H9 (cell line): ENCODE measurements at regions not wholly inside any gene's neighbourhood (a gene's known extent, or its start where the extent isn't known, plus 50 kb on each side); places are given as distances from the start of the nearest gene placed in this dataset.

ENCODE experiments used
- DNase-seq: peaks from one replicate; pipeline ENCODE4 v3.0.0-alpha.2; 2017
- H2AFZ ChIP-seq: one replicate; pipeline ENCODE4 v1.6.1; 2013; ENCODE audit warnings: mild to moderate bottlenecking, low read length, control low read depth, moderate library complexity
- H2AK5ac ChIP-seq: 2 replicates; pipeline ENCODE4 v1.6.1; 2013; ENCODE audit warnings: low read length, control low read depth, mixed read lengths; ENCODE audit not compliant: insufficient read length
- H2BK120ac ChIP-seq: one replicate; pipeline ENCODE4 v1.6.1; 2013; ENCODE audit warnings: low read depth, mild to moderate bottlenecking, low read length, control low read depth, inconsistent platforms; ENCODE audit not compliant: poor library complexity, severe bottlenecking
- H2BK12ac ChIP-seq: 2 replicates; pipeline ENCODE4 v1.6.1; 2013; ENCODE audit warnings: low read length, control low read depth, mixed read lengths, low read depth; ENCODE audit not compliant: insufficient read length
- H2BK15ac ChIP-seq: 2 replicates; pipeline ENCODE4 v1.6.1; 2013; ENCODE audit warnings: low read depth, low read length, control low read depth
- H2BK20ac ChIP-seq: one replicate; pipeline ENCODE4 v1.6.1; 2013; ENCODE audit warnings: low read depth, mild to moderate bottlenecking, low read length, control low read depth, inconsistent platforms; ENCODE audit not compliant: poor library complexity, severe bottlenecking
- H2BK5ac ChIP-seq: 2 replicates; pipeline ENCODE4 v1.6.1; 2013; ENCODE audit warnings: low read length, control low read depth, mixed read lengths; ENCODE audit not compliant: insufficient read length
- H3K14ac ChIP-seq: 2 replicates; pipeline ENCODE4 v1.6.1; 2013; ENCODE audit warnings: low read length, control low read depth; ENCODE audit not compliant: insufficient read depth
- H3K18ac ChIP-seq: 2 replicates; pipeline ENCODE4 v1.6.1; 2013; ENCODE audit warnings: low read depth, mild to moderate bottlenecking, mixed read lengths, low read length, control low read depth; ENCODE audit not compliant: insufficient read length
- H3K23ac ChIP-seq: 2 replicates; pipeline ENCODE4 v1.6.1; 2013; ENCODE audit warnings: low read length, control low read depth, mixed read lengths, low read depth; ENCODE audit not compliant: insufficient read length
- H3K23me2 ChIP-seq: 2 replicates; pipeline ENCODE4 v1.6.1; 2013; ENCODE audit warnings: low read depth, mild to moderate bottlenecking, mixed read lengths, low read length, control low read depth; ENCODE audit not compliant: insufficient read length, poor library complexity, severe bottlenecking
- H3K27ac ChIP-seq: 2 replicates; pipeline ENCODE4 v1.5.1; 2013; ENCODE audit warnings: low read length, control low read depth, mixed read lengths, low read depth; ENCODE audit not compliant: insufficient read length
- H3K27me3 ChIP-seq: 2 replicates; pipeline ENCODE4 v1.6.1; 2013; ENCODE audit warnings: low read length, control low read depth, inconsistent platforms; ENCODE audit not compliant: insufficient read depth
- H3K4ac ChIP-seq: 2 replicates; pipeline ENCODE4 v1.6.1; 2013; ENCODE audit warnings: low read depth, mild to moderate bottlenecking, control low read depth, inconsistent platforms, low read length, moderate library complexity
- H3K4me1 ChIP-seq: 2 replicates; pipeline ENCODE4 v1.6.1; 2013; ENCODE audit warnings: low read length, control low read depth, inconsistent platforms; ENCODE audit not compliant: insufficient read depth
- H3K4me2 ChIP-seq: 2 replicates; pipeline ENCODE4 v1.6.1; 2013; ENCODE audit warnings: low read length, control low read depth, mixed read lengths; ENCODE audit not compliant: insufficient read length, insufficient read depth
- H3K56ac ChIP-seq: 2 replicates; pipeline ENCODE4 v1.6.1; 2013; ENCODE audit warnings: low read depth, mild to moderate bottlenecking, mixed read lengths, low read length, control low read depth; ENCODE audit not compliant: insufficient read length
- H3K79me1 ChIP-seq: 2 replicates; pipeline ENCODE4 v1.6.1; 2013; ENCODE audit warnings: low read depth, mild to moderate bottlenecking, moderate library complexity, low read length, control low read depth, inconsistent platforms; ENCODE audit not compliant: insufficient read depth, poor library complexity, severe bottlenecking
- H3K79me2 ChIP-seq: 2 replicates; pipeline ENCODE4 v1.6.1; 2013; ENCODE audit warnings: low read length, control low read depth, inconsistent platforms; ENCODE audit not compliant: insufficient read depth
- H3K9ac ChIP-seq: 2 replicates; pipeline ENCODE4 v1.6.1; 2013; ENCODE audit warnings: low read length, control low read depth, mixed read lengths; ENCODE audit not compliant: insufficient read length; ENCODE audit errors: extremely low read depth
- H3K9me3 ChIP-seq: one replicate; pipeline ENCODE4 v1.6.1; 2013; ENCODE audit warnings: low read depth, low read length, inconsistent platforms; ENCODE audit not compliant: control insufficient read depth
- H3T11ph ChIP-seq: one replicate; pipeline ENCODE4 v1.6.1; 2013; ENCODE audit warnings: mild to moderate bottlenecking, low read length, control low read depth, inconsistent platforms
- H4K20me1 ChIP-seq: one replicate; pipeline ENCODE4 v1.6.1; 2013; ENCODE audit not compliant: control insufficient read depth, insufficient read length, insufficient read depth
- H4K5ac ChIP-seq: 2 replicates; pipeline ENCODE4 v1.6.1; 2013; ENCODE audit warnings: low read depth, mild to moderate bottlenecking, mixed read lengths, low read length, control low read depth; ENCODE audit not compliant: insufficient read length
- H4K8ac ChIP-seq: replicated peaks from 2 replicates; pipeline ENCODE4 v1.6.1; 2013; ENCODE audit warnings: low read length, control low read depth, mixed read lengths, low read depth; ENCODE audit not compliant: insufficient read length
- H4K91ac ChIP-seq: 2 replicates; pipeline ENCODE4 v1.6.1; 2013; ENCODE audit warnings: low read depth, mild to moderate bottlenecking, moderate library complexity, mixed read lengths, low read length, control low read depth; ENCODE audit not compliant: insufficient read length
- H3K27ac Mint-ChIP-seq, 3 experiments: 2 replicates in 2 of 3; 3 replicates in 1 of 3; pipeline ENCODE4 v1.8.0; 2020 to 2021; ENCODE audit warnings: mixed read lengths in 3 of 3, mild to moderate bottlenecking in 1 of 3, moderate library complexity in 1 of 3
- H3K27me3 Mint-ChIP-seq: 2 replicates; pipeline ENCODE4 v1.8.0; 2021; ENCODE audit warnings: low read depth, mild to moderate bottlenecking, moderate library complexity, mixed read lengths
- H3K36me3 Mint-ChIP-seq, 3 experiments: 2 replicates in 2 of 3; 3 replicates in 1 of 3; pipeline ENCODE4 v1.8.0; 2020 to 2021; ENCODE audit warnings: low read depth in 3 of 3, mixed read lengths in 3 of 3; ENCODE audit not compliant: insufficient read depth in 1 of 3
- H3K4me1 Mint-ChIP-seq, 2 experiments: 2 replicates each; pipeline ENCODE4 v1.8.0; 2020; ENCODE audit warnings: mixed read lengths in 2 of 2
- H3K4me3 Mint-ChIP-seq, 2 experiments: 2 replicates in 1 of 2; 3 replicates in 1 of 2; pipeline ENCODE4 v1.8.0; 2020 to 2021; ENCODE audit warnings: mild to moderate bottlenecking in 2 of 2, mixed read lengths in 2 of 2, moderate library complexity in 1 of 2
- H3K9me3 Mint-ChIP-seq, 2 experiments: 2 replicates in 1 of 2; 3 replicates in 1 of 2; pipeline ENCODE4 v1.8.0; 2020; ENCODE audit warnings: mild to moderate bottlenecking in 2 of 2, mixed read lengths in 2 of 2, moderate library complexity in 1 of 2
- CTCF ChIP-seq: fragments of 200-600 bp; sonication (generic); conservative IDR thresholded peaks from 3 replicates; pipeline ENCODE4 v1.8.0; 2021; ENCODE audit warnings: antibody characterized with exemption, mild to moderate bottlenecking
- WGBS: extraction: QIAGEN DNeasy Blood & Tissue Kit; methylation state at CpG from one replicate; pipeline ENCODE4 v1.1.7; 2013; ENCODE audit warnings: missing lambda C conversion rate, low lambda C conversion rate, mixed read lengths; ENCODE audit not compliant: insufficient read length; ENCODE audit errors: extremely low coverage; 5-methylcytosine and 5-hydroxymethylcytosine counted together

GRCh38 chr2:119085613-119086012, 72.9 kb downstream of the C1QL2 start:
- Histone ChIP-seq H2BK12ac (no peak overlapping the region), H3K9me3 (no peaks in the 10 kb centered on the region), H3K4me2 (no peak overlapping the region), H2AFZ (no peak overlapping the region), H2BK15ac (no peak overlapping the region), H3K14ac (no peak overlapping the region), H3K4me1 (no peaks in the 10 kb centered on the region), H2AK5ac (no peak overlapping the region), H3K79me1 (no peaks in the 10 kb centered on the region), H3K23me2 (no peaks in the 10 kb centered on the region), H4K91ac (no peak overlapping the region), H3K9ac (no peak overlapping the region), H3K79me2 (no peaks in the 10 kb centered on the region), H2BK5ac (no peak overlapping the region), H4K20me1 (no peaks in the 10 kb centered on the region), H3T11ph (no peak overlapping the region), H4K8ac (no peak overlapping the region), H3K4ac (no peak overlapping the region), H4K5ac (no peak overlapping the region), H2BK20ac (no peak overlapping the region), H3K56ac (no peak overlapping the region), H3K23ac (no peak overlapping the region), H3K27me3 (no peaks in the 10 kb centered on the region), H3K18ac (no peak overlapping the region), H3K27ac (no peak overlapping the region), H2BK120ac (no peak overlapping the region)
- no peaks in the 10 kb centered on the region for H3K9me3 Mint-ChIP-seq
- peaks cover 4% of the 10 kb centered on the region; the same call in 1 of the 2 replicates for H3K27me3 Mint-ChIP-seq
- no peak for DNase-seq
- no CpG with 5 or more reads among the region's 6 CpGs for WGBS
- no peak overlapping the region for H3K27ac Mint-ChIP-seq
- peaks cover 11 to 13% of the 10 kb centered on the region in 2 experiments for H3K4me1 Mint-ChIP-seq
- no peak overlapping the region for H3K4me3 Mint-ChIP-seq
- TF ChIP-seq CTCF, result no peak
- H3K36me3 Mint-ChIP-seq, result no peaks in the 10 kb centered on the region
